Right atrium auricular region (tissue), 2 donors: ENCODE measurements at regions not wholly inside any gene's neighbourhood (a gene's known extent, or its start where the extent isn't known, plus 50 kb on each side); places are given as distances from the start of the nearest gene placed in this dataset.

Experiments used
- DNase-seq: peaks from one replicate; pipeline ENCODE4 v3.0.0-alpha.2; 2019; ENCODE audit warnings: low spot score
- H3K27ac ChIP-seq, 2 donors: fragments of 200-600 bp; sonication (generic); 1 replicate in 1 of 2; 2 replicates in 1 of 2; pipeline ENCODE4 v1.5.1; 2016 to 2019
- H3K27me3 ChIP-seq, 2 donors: fragments of 200-600 bp; sonication (generic); one replicate each; pipeline versions ENCODE4 v1.5.1 to v1.6.0; 2017 to 2019
- H3K36me3 ChIP-seq: fragments of 200-600 bp; sonication (generic); one replicate; pipeline ENCODE4 v1.5.1; 2016
- H3K4me1 ChIP-seq, 2 donors: fragments of 200-600 bp; sonication (generic); one replicate each; pipeline versions ENCODE4 v1.5.1 to v1.6.0; 2017 to 2019
- H3K4me3 ChIP-seq, 2 donors: fragments of 200-600 bp; sonication (generic); 1 replicate in 1 of 2; 2 replicates in 1 of 2; pipeline ENCODE4 v1.5.1; 2017 to 2019; ENCODE audit warnings: mild to moderate bottlenecking in 1 of 2, moderate library complexity in 1 of 2
- H3K9me3 ChIP-seq, 2 donors: fragments of 200-600 bp; sonication (generic); one replicate each; pipeline ENCODE4 v1.5.1; 2019
- CTCF ChIP-seq, 2 donors: fragments of 200-600 bp; sonication (generic); IDR thresholded peaks; one replicate each; pipeline ENCODE4 v1.5.1; 2019; ENCODE audit warnings: antibody characterized with exemption in 2 of 2

DNA sequence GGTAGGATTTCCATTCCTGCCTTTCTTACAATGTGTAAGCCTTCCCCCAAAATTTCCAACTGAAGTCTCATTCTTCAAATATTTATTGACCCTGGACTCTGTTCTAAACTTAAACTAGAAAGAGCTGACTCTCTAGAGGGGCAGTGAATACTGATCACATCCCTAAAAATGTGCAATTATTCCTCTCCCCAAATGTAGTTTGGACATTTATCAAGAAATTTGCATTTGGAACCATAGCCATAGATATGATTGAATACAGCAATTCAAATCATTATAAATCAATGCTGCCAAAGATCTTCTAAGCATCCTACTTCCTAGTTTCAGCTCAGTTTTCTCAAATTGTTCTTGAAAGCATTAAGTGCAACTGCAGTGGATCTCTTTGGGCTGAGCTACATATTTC lies 525.7 kb downstream of the RAB28 start:
- TF ChIP-seq CTCF (IDR thresholded peaks at IDR 0.05) = no peak
- no peaks in the 10 kb centered on the region for H3K27me3 ChIP-seq
- no peaks in the 10 kb centered on the region for H3K4me1 ChIP-seq
- H3K27ac ChIP-seq = no peak overlapping the region
- H3K36me3 ChIP-seq = no peaks in the 10 kb centered on the region
- no peaks in the 10 kb centered on the region for H3K9me3 ChIP-seq
- H3K4me3 ChIP-seq = no peak overlapping the region
- no peak for DNase-seq

GRCh38 chr4:12957108-12957507 lies 527.0 kb downstream of the RAB28 start:
- TF ChIP-seq CTCF (IDR thresholded peaks at IDR 0.05) = no peak
- Histone ChIP-seq H3K27me3 (no peaks in the 10 kb centered on the region), H3K9me3 (no peaks in the 10 kb centered on the region), H3K36me3 (no peaks in the 10 kb centered on the region), H3K4me1 (no peaks in the 10 kb centered on the region), H3K4me3 (no peak overlapping the region), H3K27ac (no peak overlapping the region)
- DNase-seq = no peak

- H3K9me3 ChIP-seq = no peaks in the 10 kb centered on the region
- no peak overlapping the region for H3K4me3 ChIP-seq
- TF ChIP-seq CTCF (IDR thresholded peaks at IDR 0.05) = no peak
- H3K27ac ChIP-seq = no peak overlapping the region
- no peak for DNase-seq
- no peaks in the 10 kb centered on the region for H3K4me1 ChIP-seq
- H3K27me3 ChIP-seq = no peaks in the 10 kb centered on the region
- H3K36me3 ChIP-seq = no peaks in the 10 kb centered on the region
Measured at GRCh38 chr4:12956026-12956425, 528.1 kb downstream of the RAB28 start.

DNA sequence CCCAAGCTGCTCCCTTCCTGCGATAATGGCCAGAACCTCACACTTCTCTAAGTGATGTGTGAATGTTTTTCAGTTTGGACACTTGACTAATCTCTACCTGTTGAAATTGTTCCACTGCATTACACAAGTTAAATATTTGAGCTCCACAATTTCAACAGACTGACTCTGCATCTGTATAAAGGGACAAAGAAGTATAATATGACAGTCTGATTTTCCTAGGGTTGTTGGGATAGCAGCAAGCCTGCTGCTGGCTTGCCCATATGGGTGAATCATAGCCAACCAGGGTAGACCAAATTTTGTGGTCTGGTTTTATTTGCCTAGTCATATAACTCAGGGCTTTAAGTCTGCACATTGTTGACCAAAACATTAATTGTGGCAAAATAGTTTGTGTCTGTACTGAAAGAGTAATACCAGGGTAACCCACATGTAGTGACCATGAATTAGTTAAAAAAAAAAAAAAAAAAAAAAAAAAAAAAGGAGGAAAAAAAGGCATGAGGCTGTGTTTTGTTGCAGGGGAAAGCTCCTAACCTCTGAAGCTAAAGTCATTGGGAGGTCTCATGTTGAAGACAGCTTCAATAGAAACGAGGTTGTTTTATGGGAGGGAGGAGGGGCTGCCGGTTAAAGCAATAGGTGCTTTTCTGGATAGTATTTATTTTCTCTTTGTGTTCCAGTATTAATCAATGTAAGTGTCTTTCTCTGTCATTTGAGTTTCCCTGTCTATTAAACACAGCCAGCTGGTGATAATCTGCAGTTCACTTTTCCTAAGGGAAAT lies 534.2 kb downstream of the RAB28 start:
- no peak for DNase-seq
- no peaks in the 10 kb centered on the region for H3K9me3 ChIP-seq
- no peak overlapping the region for H3K4me3 ChIP-seq
- TF ChIP-seq CTCF (IDR thresholded peaks at IDR 0.05) = no peak
- H3K27me3 ChIP-seq = no peaks in the 10 kb centered on the region
- H3K4me1 ChIP-seq = no peaks in the 10 kb centered on the region
- no peak overlapping the region for H3K27ac ChIP-seq
- H3K36me3 ChIP-seq = no peaks in the 10 kb centered on the region

DNA sequence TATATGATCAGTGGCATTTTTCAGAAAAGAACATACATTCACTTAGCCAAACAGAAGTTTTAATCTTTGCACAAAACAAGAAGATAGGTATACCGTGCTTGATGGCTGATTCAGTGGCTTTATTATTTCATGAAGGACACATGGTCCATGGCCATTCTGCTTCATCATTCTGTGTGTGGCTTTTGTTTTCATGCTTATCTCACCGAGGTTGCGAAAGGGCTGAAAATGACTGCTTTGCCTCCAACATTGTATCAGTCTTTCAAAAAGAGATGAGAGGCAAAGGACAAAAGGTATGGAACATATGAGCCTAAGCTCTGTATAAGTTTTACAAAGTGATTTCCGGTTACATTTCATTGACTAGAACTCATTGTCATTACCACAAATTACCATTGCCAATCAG lies 541.1 kb downstream of the RAB28 start:
- Histone ChIP-seq H3K27ac (no peak overlapping the region), H3K27me3 (no peaks in the 10 kb centered on the region), H3K4me1 (no peaks in the 10 kb centered on the region), H3K4me3 (no peak overlapping the region), H3K9me3 (no peaks in the 10 kb centered on the region), H3K36me3 (no peaks in the 10 kb centered on the region)
- no peak for DNase-seq
- no peak for TF ChIP-seq CTCF (IDR thresholded peaks at IDR 0.05)

DNA sequence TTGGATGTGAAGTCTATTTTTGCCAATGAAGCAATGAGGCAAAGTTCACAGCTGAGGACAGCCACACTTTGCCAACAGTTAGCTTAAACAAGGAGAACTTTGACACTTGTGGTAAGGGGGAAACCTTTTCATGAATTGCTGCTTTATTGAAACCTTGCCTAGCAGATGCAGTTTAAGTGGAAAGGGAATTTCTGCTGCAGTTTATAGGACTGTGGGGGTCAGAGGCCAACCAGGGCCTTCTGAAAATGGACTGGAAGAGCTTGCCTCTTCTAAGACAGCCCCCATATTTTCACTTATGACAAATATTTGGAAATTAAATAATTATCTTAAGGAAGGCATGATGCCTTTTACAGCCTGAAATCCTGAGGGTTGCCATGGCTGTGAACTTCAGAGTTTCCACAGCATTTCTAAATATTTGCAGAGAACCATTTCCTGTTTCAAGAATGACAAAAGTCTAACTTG lies 550.3 kb downstream of the RAB28 start:
- no peaks in the 10 kb centered on the region for H3K4me1 ChIP-seq
- H3K36me3 ChIP-seq = no peaks in the 10 kb centered on the region
- H3K4me3 ChIP-seq = no peak overlapping the region
- H3K9me3 ChIP-seq = peaks cover 0 to 3% of the 10 kb centered on the region in 2 donors
- H3K27me3 ChIP-seq = no peaks in the 10 kb centered on the region
- H3K27ac ChIP-seq = no peak overlapping the region
- no peak for TF ChIP-seq CTCF (IDR thresholded peaks at IDR 0.05)
- no peak for DNase-seq
